Ascending aorta (tissue), 2 donors: ENCODE measurements at regions not wholly inside any gene's neighbourhood (a gene's known extent, or its start where the extent isn't known, plus 50 kb on each side); places are given as distances from the start of the nearest gene placed in this dataset.
"Not testable (repeated sequence)": the region's sequence is repeated elsewhere in the genome, so short reads cannot be mapped to it uniquely, and the experiment has no call there.

Experiments used
- DNase-seq, 2 donors: peaks; one replicate each; pipeline ENCODE4 v3.0.0-alpha.2; 2019; ENCODE audit warnings: low spot score in 2 of 2
- H3K27ac ChIP-seq, 2 donors: fragments of 200-600 bp; sonication (generic); one replicate each; pipeline ENCODE4 v1.5.1; 2016 to 2017; ENCODE audit warnings: mild to moderate bottlenecking in 1 of 2
- H3K27me3 ChIP-seq: fragments of 200-600 bp; sonication (generic); one replicate; pipeline ENCODE4 v1.5.1; 2017
- H3K36me3 ChIP-seq, 2 donors: fragments of 200-600 bp; sonication (generic); one replicate each; pipeline ENCODE4 v1.5.1; 2016
- H3K4me1 ChIP-seq, 2 donors: fragments of 200-600 bp; sonication (generic); one replicate each; pipeline ENCODE4 v1.5.1; 2016 to 2017; ENCODE audit warnings: mild to moderate bottlenecking in 1 of 2
- H3K4me3 ChIP-seq, 2 donors: fragments of 200-600 bp; sonication (generic); one replicate each; pipeline ENCODE4 v1.5.1; 2016 to 2017; ENCODE audit warnings: mild to moderate bottlenecking in 1 of 2
- H3K9me3 ChIP-seq, 2 donors: fragments of 200-600 bp; sonication (generic); one replicate each; pipeline ENCODE4 v1.5.1; 2016
- CTCF ChIP-seq, 3 experiments: fragments of 200-600 bp in 2 of 3; fragments of 450-650 bp in 1 of 3; sonication (generic) in 2 of 3; IDR thresholded peaks; one replicate each; pipeline ENCODE4 v1.5.1; 2016 to 2019; ENCODE audit warnings: antibody characterized with exemption in 3 of 3, mild to moderate bottlenecking in 1 of 3, moderate library complexity in 1 of 3
- intact Hi-C: fragments of 100-400 bp; cut with DNase I; formaldehyde crosslinking; loops from one replicate; pipeline ENCODE4 v1.15.1; 2023

- Histone ChIP-seq H3K9me3 (no peaks in the 10 kb centered on the region), H3K4me1 (no peaks in the 10 kb centered on the region), H3K27ac (no peak overlapping the region), H3K36me3 (no peaks in the 10 kb centered on the region), H3K27me3 (no peaks in the 10 kb centered on the region), H3K4me3 (no peak overlapping the region)
- no peak for TF ChIP-seq CTCF (IDR thresholded peaks at IDR 0.05)
- DNase-seq, result no peak
- intact Hi-C loops, result no loop called here
These were observed 557.3 kb upstream of the SEMA6A start for GRCh38 chr5:117131876-117132275.

GRCh38 chr5:117131048-117131679 is 556.5 kb upstream of the SEMA6A start:
- Histone ChIP-seq H3K4me1 (no peaks in the 10 kb centered on the region), H3K27me3 (no peaks in the 10 kb centered on the region), H3K9me3 (no peaks in the 10 kb centered on the region), H3K27ac (no peak overlapping the region), H3K4me3 (no peak overlapping the region), H3K36me3 (no peaks in the 10 kb centered on the region)
- no peak for TF ChIP-seq CTCF (IDR thresholded peaks at IDR 0.05)
- no peak for DNase-seq
- intact Hi-C loops, result no loop called here

- intact Hi-C loops, result no loop called here
- Histone ChIP-seq H3K4me3 (no peak overlapping the region), H3K27me3 (no peaks in the 10 kb centered on the region), H3K9me3 (no peaks in the 10 kb centered on the region), H3K27ac (no peak overlapping the region), H3K4me1 (no peaks in the 10 kb centered on the region), H3K36me3 (no peaks in the 10 kb centered on the region)
- DNase-seq, result no peak
- TF ChIP-seq CTCF (IDR thresholded peaks at IDR 0.05), result no peak
These were observed 543.9 kb upstream of the SEMA6A start for GRCh38 chr5:117118499-117118898.

GRCh38 chr5:117117314-117117713 is 542.7 kb upstream of the SEMA6A start:
- intact Hi-C loops, H3K36me3 ChIP-seq, DNase-seq: not testable (repeated sequence)

GRCh38 chr5:117110548-117110947 is 535.9 kb upstream of the SEMA6A start:
- DNase-seq, result no peak
- no peaks in the 10 kb centered on the region for H3K4me1 ChIP-seq
- no peak overlapping the region for H3K27ac ChIP-seq
- no peaks in the 10 kb centered on the region for H3K36me3 ChIP-seq
- no peak overlapping the region for H3K4me3 ChIP-seq
- H3K27me3 ChIP-seq, result no peaks in the 10 kb centered on the region
- no peaks in the 10 kb centered on the region for H3K9me3 ChIP-seq
- intact Hi-C loops, result no loop called here
- TF ChIP-seq CTCF (IDR thresholded peaks at IDR 0.05), result no peak

More at GRCh38 chr5:117117314-117117713, 542.7 kb upstream of the SEMA6A start:
- H3K9me3 ChIP-seq, H3K4me1 ChIP-seq, H3K4me3 ChIP-seq, H3K27me3 ChIP-seq, H3K27ac ChIP-seq: not testable (repeated sequence)

GRCh38 chr5:117107859-117108258 is 533.2 kb upstream of the SEMA6A start:
- Histone ChIP-seq H3K27ac (no peak overlapping the region), H3K36me3 (no peaks in the 10 kb centered on the region), H3K9me3 (no peaks in the 10 kb centered on the region), H3K27me3 (no peaks in the 10 kb centered on the region), H3K4me3 (no peak overlapping the region), H3K4me1 (no peaks in the 10 kb centered on the region)
- no peak for TF ChIP-seq CTCF (IDR thresholded peaks at IDR 0.05)
- DNase-seq, result no peak
- intact Hi-C loops, result no loop called here
